IgD-negative memory B cell (primary cell): ENCODE measurements at regions not wholly inside any gene's neighbourhood (a gene's known extent, or its start where the extent isn't known, plus 50 kb on each side); places are given as distances from the start of the nearest gene placed in this dataset.
"Not testable (repeated sequence)": the region's sequence is repeated elsewhere in the genome, so short reads cannot be mapped to it uniquely, and the experiment has no call there.

ENCODE experiments used
- H3K27ac Mint-ChIP-seq, 3 donors: one replicate each; pipeline ENCODE4 v1.8.0; 2020 to 2022; ENCODE audit warnings: mild to moderate bottlenecking in 3 of 3, mixed read lengths in 3 of 3, moderate library complexity in 1 of 3
- H3K27me3 Mint-ChIP-seq: one replicate; pipeline ENCODE4 v1.8.0; 2021; ENCODE audit warnings: mixed read lengths
- H3K36me3 Mint-ChIP-seq: one replicate; pipeline ENCODE4 v1.8.0; 2020; ENCODE audit warnings: mild to moderate bottlenecking, mixed read lengths
- H3K4me1 Mint-ChIP-seq, 3 donors: one replicate each; pipeline ENCODE4 v1.8.0; 2020 to 2022; ENCODE audit warnings: mixed read lengths in 3 of 3, mild to moderate bottlenecking in 1 of 3
- H3K4me3 Mint-ChIP-seq, 4 donors: one replicate each; pipeline ENCODE4 v1.8.0; 2020 to 2022; ENCODE audit warnings: mild to moderate bottlenecking in 4 of 4, mixed read lengths in 4 of 4, moderate library complexity in 3 of 4
- H3K9me3 Mint-ChIP-seq, 3 donors: one replicate each; pipeline ENCODE4 v1.8.0; 2020 to 2021; ENCODE audit warnings: mixed read lengths in 3 of 3, mild to moderate bottlenecking in 1 of 3

DNA sequence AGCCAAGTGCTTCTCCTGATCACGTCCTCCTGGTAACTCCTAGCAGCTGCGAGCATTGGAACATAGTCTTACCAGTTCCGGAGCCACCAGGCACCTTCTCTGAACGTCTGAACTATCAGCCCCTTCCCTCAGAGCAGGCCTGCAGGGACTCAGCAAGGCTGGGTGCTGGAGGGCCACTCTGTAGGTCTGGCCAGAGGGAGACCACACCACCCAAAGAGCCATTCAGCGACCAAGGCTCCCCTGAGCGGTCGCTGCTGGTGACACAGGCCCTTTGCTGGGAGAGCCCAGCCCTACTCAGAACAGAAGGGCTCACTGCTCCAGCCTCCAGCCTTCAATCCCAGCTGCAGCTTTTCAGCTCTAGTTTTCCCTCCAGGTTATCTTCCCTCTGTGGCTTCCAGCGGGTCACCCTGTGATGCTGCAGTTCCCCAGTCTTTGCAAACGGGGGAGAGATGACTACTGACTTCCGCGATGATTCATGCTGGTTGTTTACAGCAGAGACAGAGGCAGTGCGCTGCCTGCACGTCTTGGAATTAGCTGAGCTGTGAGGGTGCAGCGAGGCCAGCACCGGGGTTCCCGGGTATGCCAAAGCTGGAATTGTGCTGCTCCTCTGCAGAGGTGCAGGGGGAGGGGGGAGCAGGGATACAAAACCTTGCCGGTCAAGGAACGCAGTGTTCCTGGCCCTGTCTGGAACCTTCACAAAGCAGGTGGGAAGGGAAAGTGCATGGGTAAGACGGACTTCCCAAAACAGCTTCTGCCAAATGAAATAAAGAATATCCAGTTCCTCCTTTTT, 161.4 kb downstream of the LY86 start:
- no peak overlapping the region for H3K4me3 Mint-ChIP-seq
- peaks cover 2% of the 10 kb centered on the region for H3K36me3 Mint-ChIP-seq
- H3K27ac Mint-ChIP-seq: no peak overlapping the region
- H3K4me1 Mint-ChIP-seq: peaks cover 0 to 6% (median 2%) of the 10 kb centered on the region in 3 donors
- peaks cover 8% of the 10 kb centered on the region for H3K27me3 Mint-ChIP-seq
- H3K9me3 Mint-ChIP-seq: peaks cover 0 to 3% (median 0%) of the 10 kb centered on the region in 3 donors

- no peaks in the 10 kb centered on the region for H3K9me3 Mint-ChIP-seq
- H3K36me3 Mint-ChIP-seq: peaks cover 2% of the 10 kb centered on the region
- H3K4me1 Mint-ChIP-seq: peaks cover 0 to 6% (median 2%) of the 10 kb centered on the region in 3 donors
- H3K27me3 Mint-ChIP-seq: peaks cover 12% of the 10 kb centered on the region
- H3K27ac Mint-ChIP-seq: no peak overlapping the region
- H3K4me3 Mint-ChIP-seq: peak overlapping the region in 1 of 4 donors; percentile 28
These were observed 162.2 kb downstream of the LY86 start for GRCh38 chr6:6750594-6751265.

DNA sequence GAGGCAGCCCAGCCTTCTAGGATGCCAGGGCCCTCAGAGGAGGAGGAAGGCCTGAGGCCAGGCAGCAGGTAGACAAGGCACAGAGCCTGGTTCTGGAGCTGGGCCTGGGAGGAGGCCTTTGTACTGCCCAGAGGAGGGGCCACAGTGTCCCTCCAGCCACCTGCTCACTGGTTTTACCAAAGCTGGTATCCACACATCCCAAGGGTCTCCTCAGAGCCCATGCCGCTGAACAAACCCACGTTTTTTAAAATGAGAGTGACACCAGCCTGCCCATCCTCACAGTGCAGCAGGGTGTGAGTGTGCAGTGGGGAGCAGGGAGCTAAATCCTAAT, 162.7 kb downstream of the LY86 start:
- H3K27ac Mint-ChIP-seq: no peak overlapping the region
- peaks cover 15% of the 10 kb centered on the region for H3K27me3 Mint-ChIP-seq
- peaks cover 0 to 6% (median 2%) of the 10 kb centered on the region in 3 donors for H3K4me1 Mint-ChIP-seq
- peaks cover 2% of the 10 kb centered on the region for H3K36me3 Mint-ChIP-seq
- no peak overlapping the region for H3K4me3 Mint-ChIP-seq
- no peaks in the 10 kb centered on the region for H3K9me3 Mint-ChIP-seq

DNA sequence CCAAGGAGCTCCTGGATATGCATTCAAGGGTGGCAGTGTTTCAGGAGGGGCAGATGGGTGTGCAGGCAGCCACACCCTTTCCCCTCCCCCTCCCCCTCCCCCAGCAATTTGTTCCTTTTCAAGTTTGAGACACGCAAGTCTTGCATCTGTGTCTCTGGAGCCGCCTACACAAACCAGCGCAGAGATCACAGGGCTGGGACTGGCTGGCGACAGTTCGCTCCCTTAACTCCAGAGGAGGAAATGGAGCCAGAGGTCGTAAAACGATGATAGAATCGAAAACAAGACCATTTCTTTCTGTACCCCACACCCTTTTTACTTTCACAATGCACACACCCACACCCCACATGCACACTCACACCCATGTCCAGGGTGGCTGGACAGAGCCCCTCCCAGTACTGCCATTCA, 163.1 kb downstream of the LY86 start:
- Mint-ChIP-seq H3K4me3 (peak overlapping the region in 1 of 4 donors; percentile 52), H3K27ac (no peak overlapping the region), H3K36me3 (peaks cover 2% of the 10 kb centered on the region)

GRCh38 chr6:6752129-6752528, 163.6 kb downstream of the LY86 start:
- peak overlapping the region in 1 of 4 donors; percentile 52 for H3K4me3 Mint-ChIP-seq
- no peak overlapping the region for H3K27ac Mint-ChIP-seq
- peaks cover 2% of the 10 kb centered on the region for H3K36me3 Mint-ChIP-seq
- H3K27me3 Mint-ChIP-seq: peaks cover 15% of the 10 kb centered on the region
- peaks cover 0 to 6% (median 2%) of the 10 kb centered on the region in 3 donors for H3K4me1 Mint-ChIP-seq
- no peaks in the 10 kb centered on the region for H3K9me3 Mint-ChIP-seq

More for the DNA sequence above, 163.1 kb downstream of the LY86 start:
- Mint-ChIP-seq H3K9me3 (no peaks in the 10 kb centered on the region), H3K4me1 (peaks cover 0 to 6% (median 2%) of the 10 kb centered on the region in 3 donors), H3K27me3 (peaks cover 15% of the 10 kb centered on the region)

DNA sequence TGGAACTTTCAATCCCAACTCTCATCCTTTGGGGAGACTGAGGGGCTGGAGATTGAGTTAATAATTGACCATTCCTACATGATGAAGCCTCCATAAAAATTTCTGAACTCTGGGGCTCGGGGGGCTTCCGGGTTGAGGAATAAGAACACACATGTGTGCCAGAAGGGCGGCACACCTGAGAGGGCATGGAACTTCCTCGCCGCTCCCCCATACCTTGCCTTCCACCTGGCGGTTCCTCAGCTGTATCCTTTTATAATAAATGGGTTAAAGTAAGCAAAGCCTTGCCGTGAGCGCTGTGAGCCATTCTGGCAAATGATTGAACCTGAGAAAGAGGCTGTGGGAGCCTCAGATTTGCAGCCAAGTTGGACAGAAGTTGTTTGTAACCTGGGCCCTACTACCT, 164.8 kb downstream of the LY86 start:
- H3K27ac Mint-ChIP-seq: no peak overlapping the region
- peaks cover 2% of the 10 kb centered on the region for H3K36me3 Mint-ChIP-seq
- no peak overlapping the region for H3K4me3 Mint-ChIP-seq
- peaks cover 0 to 6% (median 2%) of the 10 kb centered on the region in 3 donors for H3K4me1 Mint-ChIP-seq
- peaks cover 15% of the 10 kb centered on the region for H3K27me3 Mint-ChIP-seq
- no peaks in the 10 kb centered on the region for H3K9me3 Mint-ChIP-seq

DNA sequence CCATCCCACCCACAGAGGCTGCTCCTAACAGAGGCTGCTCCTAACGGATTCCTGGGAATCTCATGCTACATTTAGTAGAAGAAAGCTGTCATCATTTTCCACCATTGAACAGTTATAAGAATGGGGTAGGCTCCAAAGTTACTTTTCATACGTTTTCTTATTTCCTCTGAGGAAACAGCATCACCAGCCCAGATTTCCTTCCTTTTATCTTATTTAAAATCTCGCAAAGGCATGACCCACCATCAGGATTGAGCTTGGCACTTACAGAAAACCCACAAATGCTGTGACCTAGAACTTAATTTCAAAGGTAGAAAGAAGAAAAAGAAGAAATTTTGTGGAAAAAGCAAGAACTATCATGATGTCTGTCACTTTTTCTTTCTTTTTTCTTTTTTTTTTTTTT, 168.0 kb downstream of the LY86 start:
- H3K27me3 Mint-ChIP-seq: peaks cover 14% of the 10 kb centered on the region
- peak overlapping the region in 1 of 3 donors; percentile 13 for H3K27ac Mint-ChIP-seq
- H3K9me3 Mint-ChIP-seq: no peaks in the 10 kb centered on the region
- H3K4me1 Mint-ChIP-seq: peaks cover 16 to 21% (median 19%) of the 10 kb centered on the region in 3 donors
- no peak overlapping the region for H3K4me3 Mint-ChIP-seq
- H3K36me3 Mint-ChIP-seq: peaks cover 4% of the 10 kb centered on the region

DNA sequence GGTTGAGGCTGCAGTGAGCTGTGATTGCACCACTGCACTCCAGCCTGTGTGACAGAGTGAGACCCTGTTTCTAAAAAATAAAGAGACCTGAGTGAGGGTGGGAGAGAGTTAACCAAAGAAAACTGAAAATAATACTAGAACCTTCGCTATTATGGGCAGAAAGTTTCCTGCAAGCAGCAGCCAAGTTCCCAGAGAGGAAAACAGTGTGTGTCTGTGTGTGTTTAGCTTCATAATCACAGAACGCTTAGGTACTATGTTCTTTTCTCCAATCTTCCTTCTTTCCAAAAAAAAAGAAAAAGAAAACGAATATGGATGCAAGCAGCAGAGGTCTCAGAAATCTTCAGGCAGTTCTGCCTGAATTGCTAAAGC, 170.0 kb downstream of the LY86 start:
- peaks cover 13 to 21% (median 13%) of the 10 kb centered on the region in 3 donors for H3K4me1 Mint-ChIP-seq
- H3K27ac Mint-ChIP-seq: peak overlapping the region in 1 of 3 donors; percentile 27
- H3K9me3 Mint-ChIP-seq: no peaks in the 10 kb centered on the region
- peak overlapping the region in 1 of 4 donors; percentile 74 for H3K4me3 Mint-ChIP-seq
- peaks cover 14% of the 10 kb centered on the region for H3K27me3 Mint-ChIP-seq
- peaks cover 2% of the 10 kb centered on the region for H3K36me3 Mint-ChIP-seq

GRCh38 chr6:6758915-6759654, 170.6 kb downstream of the LY86 start:
- Mint-ChIP-seq H3K27ac (peak overlapping the region in 1 of 3 donors; percentile 27), H3K27me3 (peaks cover 14% of the 10 kb centered on the region), H3K4me1 (peaks cover 13 to 21% (median 13%) of the 10 kb centered on the region in 3 donors), H3K4me3 (peak overlapping the region in 2 of 4 donors; percentile 55 to 74), H3K9me3 (no peaks in the 10 kb centered on the region), H3K36me3 (peaks cover 2% of the 10 kb centered on the region)

GRCh38 chr6:6760002-6760401, 171.5 kb downstream of the LY86 start:
- no peak overlapping the region for H3K27ac Mint-ChIP-seq
- H3K36me3 Mint-ChIP-seq: peaks cover 2% of the 10 kb centered on the region

GRCh38 chr6:6762566-6762965, 174.0 kb downstream of the LY86 start:
- not testable (repeated sequence) for H3K4me3 Mint-ChIP-seq, H3K36me3 Mint-ChIP-seq, H3K9me3 Mint-ChIP-seq, H3K27ac Mint-ChIP-seq, H3K27me3 Mint-ChIP-seq
- peaks cover 13 to 21% (median 13%) of the 10 kb centered on the region in 3 donors for H3K4me1 Mint-ChIP-seq

More at GRCh38 chr6:6760002-6760401, 171.5 kb downstream of the LY86 start:
- Mint-ChIP-seq H3K4me3 (peak overlapping the region in 2 of 4 donors; percentile 21 to 71), H3K9me3 (no peaks in the 10 kb centered on the region), H3K4me1 (peaks cover 13 to 21% (median 13%) of the 10 kb centered on the region in 3 donors), H3K27me3 (peaks cover 11% of the 10 kb centered on the region)

DNA sequence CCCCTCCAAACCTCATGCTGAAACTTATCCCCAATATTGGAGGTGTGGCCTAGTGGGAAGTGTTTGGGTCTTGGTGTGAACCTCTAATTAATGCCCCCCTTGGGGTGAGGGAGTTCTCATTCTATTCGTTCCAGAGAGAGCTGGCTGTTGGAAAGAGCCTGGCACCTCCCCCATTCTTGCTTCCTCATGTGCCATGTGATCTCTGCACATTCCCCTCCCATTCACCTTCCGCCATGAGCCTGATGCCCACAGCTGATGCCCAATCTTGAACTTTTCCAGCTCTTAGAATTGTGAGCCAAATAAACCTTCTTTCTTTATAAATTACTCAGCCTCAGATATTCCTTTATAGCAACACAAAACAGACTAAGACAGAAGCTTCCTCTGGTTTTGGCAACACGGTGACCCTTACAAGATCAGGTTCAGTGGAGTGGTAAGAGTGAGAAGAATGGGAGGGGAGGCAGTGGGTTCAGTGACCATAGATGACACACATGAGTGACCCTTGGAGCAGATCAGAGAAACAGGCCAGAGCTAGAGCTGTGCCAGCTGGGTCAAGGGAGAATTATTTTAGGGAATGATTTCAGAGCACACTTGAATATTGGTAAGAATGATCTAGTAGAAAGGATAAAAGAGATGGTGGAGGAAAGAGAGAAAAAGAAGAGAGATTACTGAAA, 176.4 kb downstream of the LY86 start:
- no peak overlapping the region for H3K27ac Mint-ChIP-seq
- peaks cover 3 to 8% (median 7%) of the 10 kb centered on the region in 3 donors for H3K4me1 Mint-ChIP-seq
- H3K36me3 Mint-ChIP-seq: no peaks in the 10 kb centered on the region
- no peak overlapping the region for H3K4me3 Mint-ChIP-seq
- H3K27me3 Mint-ChIP-seq: peaks cover 3% of the 10 kb centered on the region
- H3K9me3 Mint-ChIP-seq: no peaks in the 10 kb centered on the region

DNA sequence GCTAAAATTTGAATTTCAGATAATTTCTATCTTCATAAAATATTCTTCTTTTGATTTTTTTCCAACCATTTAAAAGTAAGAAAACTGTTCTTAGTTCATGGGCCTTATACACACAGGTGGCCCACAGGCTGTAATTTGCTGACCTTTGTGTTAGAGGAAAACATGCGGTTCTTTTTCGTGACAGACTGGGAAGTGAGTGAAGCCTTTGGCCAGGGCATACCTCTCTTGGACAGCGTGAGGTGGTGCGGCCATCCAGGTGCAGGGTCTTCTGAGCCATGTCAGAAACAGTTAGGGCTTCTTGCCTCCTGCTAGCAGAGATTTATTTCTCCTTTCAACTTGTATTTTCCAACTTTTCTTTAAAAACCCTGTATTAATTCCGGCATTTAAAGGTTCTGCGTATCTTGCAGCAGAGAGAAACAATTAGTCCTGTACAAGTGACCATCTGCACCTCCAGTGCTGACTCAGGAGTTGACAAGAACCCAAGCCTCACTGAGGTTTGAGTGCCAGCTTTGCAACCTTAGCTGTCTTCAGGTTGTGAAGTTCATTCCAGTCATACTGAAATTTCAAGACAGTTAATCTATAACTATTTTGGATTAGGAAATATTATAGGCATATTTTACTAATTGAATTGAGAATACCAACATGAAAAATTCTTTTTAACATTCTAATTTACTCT, 177.8 kb downstream of the LY86 start:
- peaks cover 0 to 3% (median 0%) of the 10 kb centered on the region in 3 donors for H3K9me3 Mint-ChIP-seq
- no peak overlapping the region for H3K4me3 Mint-ChIP-seq
- peaks cover 3% of the 10 kb centered on the region for H3K27me3 Mint-ChIP-seq
- no peaks in the 10 kb centered on the region for H3K4me1 Mint-ChIP-seq
- H3K36me3 Mint-ChIP-seq: no peaks in the 10 kb centered on the region
- no peak overlapping the region for H3K27ac Mint-ChIP-seq

GRCh38 chr6:6769466-6769865, 180.9 kb downstream of the LY86 start:
- Mint-ChIP-seq H3K4me1 (no peaks in the 10 kb centered on the region), H3K36me3 (no peaks in the 10 kb centered on the region), H3K27me3 (peaks cover 5% of the 10 kb centered on the region), H3K4me3 (no peak overlapping the region), H3K27ac (no peak overlapping the region), H3K9me3 (peaks cover 0 to 3% (median 0%) of the 10 kb centered on the region in 3 donors)
